SU-DHL-6 (cell line): ENCODE measurements at regions not wholly inside any gene's neighbourhood (a gene's known extent, or its start where the extent isn't known, plus 50 kb on each side); places are given as distances from the start of the nearest gene placed in this dataset.

Source experiments
- CTCF ChIP-seq: fragments of 200-600 bp; sonication (generic); IDR thresholded peaks from one replicate; pipeline ENCODE4 v1.5.1; 2017; ENCODE audit warnings: antibody characterized with exemption, mild to moderate bottlenecking, low read length, moderate library complexity; ENCODE audit not compliant: insufficient read depth, poor library complexity, severe bottlenecking
- EZH2phosphoT487 ChIP-seq: fragments of 200-600 bp; sonication (generic), shearing (Covaris generic); conservative IDR thresholded peaks from 2 replicates; pipeline ENCODE4 v1.6.1; 2018; ENCODE audit warnings: mild to moderate bottlenecking, antibody characterized with exemption, low read length, moderate library complexity, mixed read lengths

DNA sequence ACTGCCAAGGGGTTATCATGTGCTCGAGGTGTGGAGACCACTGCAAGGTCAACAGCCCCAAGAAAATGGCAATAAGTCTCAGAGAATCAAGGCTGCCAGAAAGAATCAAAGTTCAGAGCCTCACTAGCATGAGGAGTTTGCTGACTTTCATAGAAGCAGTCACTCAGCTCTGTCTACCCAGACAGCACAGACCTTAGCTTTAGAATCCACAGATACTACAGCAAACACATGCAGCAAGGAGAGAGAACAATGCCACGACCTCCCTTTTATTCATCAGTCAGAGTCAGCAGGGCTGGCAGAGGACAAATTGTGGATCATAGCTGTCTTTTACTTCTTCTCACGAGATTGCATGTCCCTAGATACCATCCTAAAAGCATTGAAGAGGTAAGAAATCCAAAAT lies 121.3 kb downstream of the MBL2 start:
- TF ChIP-seq EZH2phosphoT487 (no peak), CTCF (no peak)
